ENCODE measurements at regions not wholly inside any gene's neighbourhood (a gene's known extent, or its start where the extent isn't known, plus 50 kb on each side); places are given as distances from the start of the nearest gene placed in this dataset.

DNA sequence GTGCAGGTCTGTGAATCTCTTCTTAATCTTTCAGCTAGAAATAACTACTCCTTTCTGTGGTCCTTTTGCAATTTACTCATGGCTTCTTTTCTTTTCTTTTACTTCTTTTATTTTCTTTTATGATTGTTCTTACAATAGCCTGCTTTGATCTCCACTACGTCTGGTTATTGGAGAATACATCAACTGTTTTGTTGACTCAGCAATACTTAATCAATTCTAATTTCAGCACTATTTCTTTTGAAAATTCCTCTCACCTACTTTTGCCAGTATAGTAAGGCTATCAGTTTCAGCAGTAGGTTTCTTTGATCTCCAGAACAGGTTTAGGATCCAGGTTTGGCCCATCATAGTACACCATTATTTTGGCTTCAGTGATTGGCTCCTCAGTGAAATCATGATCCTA is 111.8 kb upstream of the DPP10 start:
- Histone ChIP-seq H3K9me3 (replicated peaks; ENCODE audit: control insufficient read depth, insufficient read depth, low read length) (no peaks in the 10 kb centered on the region), H3K9ac (ENCODE audit: control insufficient read depth, insufficient read depth, low read length) (no peak overlapping the region), H3K4me2 (ENCODE audit: control insufficient read depth, insufficient read depth) (no peak overlapping the region), H3K27me3 (replicated peaks in 1 of 2; ENCODE audit: control insufficient read depth in 2 of 2, insufficient read depth in 2 of 2, low read length in 1 of 2) (no peaks in the 10 kb centered on the region), H3K4me3 (no peak overlapping the region), H2AFZ (ENCODE audit: control insufficient read depth, low read depth, low read length) (no peak overlapping the region), H3K79me2 (ENCODE audit: control insufficient read depth, insufficient read depth, low read length) (no peaks in the 10 kb centered on the region), H3K36me3 (ENCODE audit: control insufficient read depth in 2 of 2, insufficient read depth in 2 of 2, low read length in 1 of 2) (no peaks in the 10 kb centered on the region), H3K27ac (ENCODE audit: control insufficient read depth, insufficient read depth) (no peak overlapping the region), H3K4me1 (ENCODE audit: control insufficient read depth, insufficient read depth, low read length) (no peaks in the 10 kb centered on the region), H4K20me1 (ENCODE audit: control insufficient read depth, insufficient read depth) (no peaks in the 10 kb centered on the region)
- TF ChIP-seq, protein P1, sequence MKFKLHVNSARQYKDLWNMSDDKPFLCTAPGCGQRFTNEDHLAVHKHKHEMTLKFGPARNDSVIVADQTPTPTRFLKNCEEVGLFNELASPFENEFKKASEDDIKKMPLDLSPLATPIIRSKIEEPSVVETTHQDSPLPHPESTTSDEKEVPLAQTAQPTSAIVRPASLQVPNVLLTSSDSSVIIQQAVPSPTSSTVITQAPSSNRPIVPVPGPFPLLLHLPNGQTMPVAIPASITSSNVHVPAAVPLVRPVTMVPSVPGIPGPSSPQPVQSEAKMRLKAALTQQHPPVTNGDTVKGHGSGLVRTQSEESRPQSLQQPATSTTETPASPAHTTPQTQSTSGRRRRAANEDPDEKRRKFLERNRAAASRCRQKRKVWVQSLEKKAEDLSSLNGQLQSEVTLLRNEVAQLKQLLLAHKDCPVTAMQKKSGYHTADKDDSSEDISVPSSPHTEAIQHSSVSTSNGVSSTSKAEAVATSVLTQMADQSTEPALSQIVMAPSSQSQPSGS (IDR thresholded peaks at IDR 0.05; ENCODE audit: low read length) = no peak
- no peak for TF ChIP-seq MLLT1 (IDR thresholded peaks at IDR 0.05)
- no peak for TF ChIP-seq EGR1 (IDR thresholded peaks at IDR 0.05; ENCODE audit: borderline replicate concordance in 1 of 2, low read depth in 2 of 2, low read length in 2 of 2)
- TF ChIP-seq, protein P2, sequence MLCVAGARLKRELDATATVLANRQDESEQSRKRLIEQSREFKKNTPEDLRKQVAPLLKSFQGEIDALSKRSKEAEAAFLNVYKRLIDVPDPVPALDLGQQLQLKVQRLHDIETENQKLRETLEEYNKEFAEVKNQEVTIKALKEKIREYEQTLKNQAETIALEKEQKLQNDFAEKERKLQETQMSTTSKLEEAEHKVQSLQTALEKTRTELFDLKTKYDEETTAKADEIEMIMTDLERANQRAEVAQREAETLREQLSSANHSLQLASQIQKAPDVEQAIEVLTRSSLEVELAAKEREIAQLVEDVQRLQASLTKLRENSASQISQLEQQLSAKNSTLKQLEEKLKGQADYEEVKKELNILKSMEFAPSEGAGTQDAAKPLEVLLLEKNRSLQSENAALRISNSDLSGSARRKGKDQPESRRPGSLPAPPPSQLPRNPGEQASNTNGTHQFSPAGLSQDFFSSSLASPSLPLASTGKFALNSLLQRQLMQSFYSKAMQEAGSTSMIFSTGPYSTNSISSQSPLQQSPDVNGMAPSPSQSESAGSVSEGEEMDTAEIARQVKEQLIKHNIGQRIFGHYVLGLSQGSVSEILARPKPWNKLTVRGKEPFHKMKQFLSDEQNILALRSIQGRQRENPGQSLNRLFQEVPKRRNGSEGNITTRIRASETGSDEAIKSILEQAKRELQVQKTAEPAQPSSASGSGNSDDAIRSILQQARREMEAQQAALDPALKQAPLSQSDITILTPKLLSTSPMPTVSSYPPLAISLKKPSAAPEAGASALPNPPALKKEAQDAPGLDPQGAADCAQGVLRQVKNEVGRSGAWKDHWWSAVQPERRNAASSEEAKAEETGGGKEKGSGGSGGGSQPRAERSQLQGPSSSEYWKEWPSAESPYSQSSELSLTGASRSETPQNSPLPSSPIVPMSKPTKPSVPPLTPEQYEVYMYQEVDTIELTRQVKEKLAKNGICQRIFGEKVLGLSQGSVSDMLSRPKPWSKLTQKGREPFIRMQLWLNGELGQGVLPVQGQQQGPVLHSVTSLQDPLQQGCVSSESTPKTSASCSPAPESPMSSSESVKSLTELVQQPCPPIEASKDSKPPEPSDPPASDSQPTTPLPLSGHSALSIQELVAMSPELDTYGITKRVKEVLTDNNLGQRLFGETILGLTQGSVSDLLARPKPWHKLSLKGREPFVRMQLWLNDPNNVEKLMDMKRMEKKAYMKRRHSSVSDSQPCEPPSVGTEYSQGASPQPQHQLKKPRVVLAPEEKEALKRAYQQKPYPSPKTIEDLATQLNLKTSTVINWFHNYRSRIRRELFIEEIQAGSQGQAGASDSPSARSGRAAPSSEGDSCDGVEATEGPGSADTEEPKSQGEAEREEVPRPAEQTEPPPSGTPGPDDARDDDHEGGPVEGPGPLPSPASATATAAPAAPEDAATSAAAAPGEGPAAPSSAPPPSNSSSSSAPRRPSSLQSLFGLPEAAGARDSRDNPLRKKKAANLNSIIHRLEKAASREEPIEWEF (IDR thresholded peaks at IDR 0.05; ENCODE audit: insufficient replicate concordance, low read depth, low read length) = no peak
- intact Hi-C loops (cut with micrococcal nuclease; ENCODE audit: unreplicated experiment) = no loop called here
- in situ Hi-C loops (cut with MboI) = no loop called here
- 4% methylated on average over 1 of the region's 1 CpG for WGBS (ENCODE audit: insufficient coverage, insufficient replicate concordance, low lambda C conversion rate, missing lambda C conversion rate)
- SMC1A ChIA-PET (ENCODE audit: uncharacterized antibody, unreplicated experiment) = no interaction called here
- FAIRE-seq (no peak), ATAC-seq (no peak), DNase-seq (ENCODE audit: low read depth, low spot score) (no peak)
- BruUV-seq (replicated peaks) = no TSS peak
- CTCF ChIA-PET = no interaction called here
- POLR2A ChIA-PET = no interaction called here
- RAD21 ChIA-PET (ENCODE audit: unreplicated experiment) = no interaction called here
